MV-4-11 (cell line): ENCODE measurements at regions not wholly inside any gene's neighbourhood (a gene's known extent, or its start where the extent isn't known, plus 50 kb on each side); places are given as distances from the start of the nearest gene placed in this dataset.

Experiments used
- DNase-seq: peaks from one replicate; lab custom pipeline; 2025; lab: John Stamatoyannopoulos, UW

- DNase-seq, result no peak
These were observed 404.1 kb downstream of the SHANK2 start for GRCh38 chr11:70848243-70848750.

DNA sequence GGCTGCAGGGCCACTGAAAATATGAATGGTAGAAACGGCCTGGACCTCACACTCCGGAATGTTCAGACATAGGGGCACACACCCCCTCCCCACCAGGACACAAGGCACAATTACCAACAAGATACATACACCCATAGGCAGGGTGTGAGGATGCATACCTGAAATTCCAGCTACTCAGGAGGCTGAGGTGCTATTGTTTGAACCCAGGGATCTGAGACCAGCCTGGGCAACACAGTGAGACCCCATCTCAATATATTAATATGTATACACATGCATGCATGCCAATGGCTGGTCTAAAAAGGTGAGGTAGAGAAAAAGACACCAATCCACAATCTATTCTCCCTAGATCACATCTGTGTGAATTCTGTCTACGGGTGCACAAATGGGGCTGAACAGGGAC lies 403.3 kb downstream of the SHANK2 start:
- no peak for DNase-seq

DNA sequence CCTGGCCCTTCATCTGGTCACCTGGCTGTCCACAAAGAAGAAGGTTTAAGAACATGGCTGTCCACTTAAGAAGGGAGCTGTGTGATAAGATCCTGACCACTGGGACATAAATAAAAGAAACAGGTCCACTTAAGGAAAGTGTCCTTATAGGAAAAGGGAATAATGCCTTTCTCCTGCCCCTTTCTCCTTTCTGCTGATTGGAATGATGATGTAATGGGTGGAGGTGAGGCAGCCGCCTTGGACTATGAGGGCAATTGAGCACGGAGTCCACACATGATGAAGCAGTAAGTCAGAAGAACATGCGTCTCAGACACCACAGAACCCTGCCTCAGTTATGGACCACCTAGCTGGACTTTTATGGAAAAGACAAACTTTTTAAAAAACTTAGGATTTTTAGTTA lies 401.1 kb downstream of the SHANK2 start:
- DNase-seq, result no peak

GRCh38 chr11:70851907-70852306 lies 400.5 kb downstream of the SHANK2 start:
- no peak for DNase-seq

GRCh38 chr11:70853068-70853769 lies 399.2 kb downstream of the SHANK2 start:
- no peak for DNase-seq

GRCh38 chr11:70853770-70854108 lies 398.6 kb downstream of the SHANK2 start:
- DNase-seq, result no peak

GRCh38 chr11:70854201-70854600 lies 398.2 kb downstream of the SHANK2 start:
- no peak for DNase-seq

DNA sequence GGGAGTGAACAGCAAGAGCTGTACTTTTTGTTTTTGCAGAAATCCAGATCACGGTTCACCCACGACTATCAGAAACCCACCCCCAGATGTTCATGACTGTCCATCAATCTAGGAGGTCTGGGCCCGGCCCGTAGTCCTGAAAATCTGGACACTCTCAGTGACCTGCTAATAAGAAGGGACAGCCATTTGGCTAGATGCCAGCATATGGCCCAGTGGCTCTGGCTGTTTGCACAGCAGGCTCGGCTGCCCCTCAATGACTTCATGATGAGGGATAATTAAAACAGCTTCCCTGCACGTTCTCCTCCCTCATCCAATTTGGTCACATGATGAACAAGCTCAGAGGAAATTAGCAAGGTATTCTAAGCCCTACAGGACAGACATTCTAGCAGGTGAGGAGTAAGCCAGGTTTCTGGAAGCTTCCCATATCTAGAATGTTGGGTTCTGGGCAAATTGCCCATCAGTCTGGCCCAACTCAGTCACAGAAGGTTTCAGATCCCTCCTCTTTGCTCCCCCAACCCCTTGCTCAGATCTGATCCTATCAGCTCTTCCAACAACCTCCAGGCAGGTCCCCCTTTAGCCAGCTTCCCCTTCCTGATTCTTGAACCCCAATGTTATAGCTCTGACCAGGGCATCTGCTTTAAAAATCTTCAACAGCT lies 397.3 kb downstream of the SHANK2 start:
- no peak for DNase-seq

DNA sequence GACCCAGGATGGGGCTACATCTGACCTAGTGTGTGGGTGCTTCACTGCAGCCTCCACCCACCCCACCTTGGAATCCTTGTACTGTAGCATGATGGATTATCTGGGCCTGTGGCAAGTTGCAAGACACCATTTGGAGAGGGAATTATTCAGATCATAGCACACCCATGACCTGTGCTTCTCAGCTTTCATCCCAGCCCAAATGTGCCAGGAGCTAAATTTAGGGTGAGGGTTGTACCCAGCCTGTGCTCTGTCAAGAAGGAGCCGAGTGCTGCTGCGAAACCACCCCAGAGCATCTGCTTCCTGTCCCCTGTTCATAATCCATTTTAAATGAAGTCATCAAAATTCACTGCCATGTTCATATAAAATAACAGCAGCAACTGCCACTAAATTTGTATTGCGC lies 394.5 kb downstream of the SHANK2 start:
- DNase-seq, result no peak

- DNase-seq, result no peak
These were observed 393.2 kb downstream of the SHANK2 start for GRCh38 chr11:70859180-70859579.

DNA sequence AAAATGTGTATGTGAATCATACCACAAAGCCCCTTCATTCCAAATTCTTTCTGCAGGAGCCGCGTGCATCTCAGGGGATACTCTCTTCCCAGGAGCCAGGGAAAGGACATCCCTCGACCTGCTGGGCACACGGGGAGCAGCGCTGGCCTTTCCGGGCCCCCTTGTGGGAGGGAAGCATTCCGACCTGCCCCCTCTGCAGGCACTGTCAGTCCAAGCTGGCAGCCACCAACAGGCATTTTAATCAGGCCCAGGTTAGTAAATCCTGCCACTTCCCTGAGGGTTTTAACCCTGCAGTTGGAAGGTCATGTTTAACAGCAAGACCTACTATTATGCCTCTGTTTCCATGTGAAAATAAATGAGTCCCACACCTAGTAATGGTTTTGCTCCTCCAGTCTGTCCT lies 391.5 kb downstream of the SHANK2 start:
- no peak for DNase-seq

- DNase-seq, result no peak
These were observed 390.8 kb downstream of the SHANK2 start for GRCh38 chr11:70861559-70861958.

- no peak for DNase-seq
These were observed 390.3 kb downstream of the SHANK2 start for GRCh38 chr11:70862093-70862492.

GRCh38 chr11:70863186-70863585 lies 389.2 kb downstream of the SHANK2 start:
- DNase-seq, result no peak

DNA sequence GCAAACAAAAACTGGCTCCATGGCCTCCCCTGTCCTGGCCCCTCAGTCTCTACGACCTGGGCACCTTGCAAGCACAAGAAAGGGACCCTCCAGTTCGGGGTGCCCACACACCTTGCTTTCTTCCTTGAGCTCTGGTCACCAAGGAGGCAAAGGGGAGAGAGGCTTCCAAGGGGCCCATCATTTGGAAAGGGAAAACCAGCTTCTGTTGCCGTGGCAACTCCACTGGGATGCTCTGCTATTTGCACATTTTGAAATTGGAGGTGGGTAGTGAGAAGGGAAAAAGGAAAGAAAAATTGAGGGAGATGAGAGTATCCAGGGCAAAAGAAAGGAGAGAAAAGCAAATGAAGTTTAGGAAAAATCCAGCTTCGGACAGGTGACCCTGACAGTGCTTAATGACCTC lies 388.4 kb downstream of the SHANK2 start:
- no peak for DNase-seq

DNA sequence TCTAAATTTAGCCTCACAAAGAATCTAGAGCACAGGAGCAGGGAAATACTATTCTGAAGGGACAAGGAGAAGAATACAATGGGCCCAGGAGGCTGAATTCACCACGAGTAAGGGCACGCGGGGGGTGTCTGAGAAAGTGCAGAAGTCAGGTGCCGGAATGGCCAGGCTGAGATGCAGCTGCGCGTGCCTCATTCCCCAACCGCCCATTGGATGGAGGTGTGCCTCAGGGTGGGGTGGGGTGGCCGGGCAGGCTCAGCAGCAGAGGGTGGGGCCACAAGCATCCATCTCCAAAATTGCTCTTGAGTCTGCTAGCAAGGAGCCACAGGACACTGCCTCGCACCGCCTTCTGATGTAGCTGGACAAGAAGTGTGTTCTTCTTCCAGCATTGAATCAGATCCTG lies 387.0 kb downstream of the SHANK2 start:
- DNase-seq, result no peak

GRCh38 chr11:70866834-70867233 lies 385.5 kb downstream of the SHANK2 start:
- DNase-seq, result no peak

- no peak for DNase-seq
These were observed 384.9 kb downstream of the SHANK2 start for GRCh38 chr11:70867281-70868047.

- DNase-seq, result no peak
These were observed 384.0 kb downstream of the SHANK2 start for GRCh38 chr11:70868341-70868885.

DNA sequence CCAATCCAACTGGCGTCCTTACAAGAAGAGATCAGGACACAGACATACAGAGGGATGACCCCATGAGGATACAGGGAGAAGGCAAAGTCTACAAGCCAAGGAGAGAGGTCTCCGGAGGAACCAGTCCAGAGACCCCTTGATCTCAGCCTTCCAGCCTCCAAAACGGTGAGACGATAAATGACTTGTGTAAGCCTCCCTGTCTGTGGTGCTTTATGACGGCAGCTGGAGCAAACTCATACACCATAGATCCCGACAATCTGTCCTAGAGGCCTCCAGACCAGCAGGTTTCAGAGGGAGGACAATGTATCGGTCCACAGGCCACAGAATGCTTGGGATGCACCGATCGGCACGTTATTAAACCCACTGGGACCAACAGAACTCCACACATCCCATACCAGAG lies 383.3 kb downstream of the SHANK2 start:
- DNase-seq, result no peak

DNA sequence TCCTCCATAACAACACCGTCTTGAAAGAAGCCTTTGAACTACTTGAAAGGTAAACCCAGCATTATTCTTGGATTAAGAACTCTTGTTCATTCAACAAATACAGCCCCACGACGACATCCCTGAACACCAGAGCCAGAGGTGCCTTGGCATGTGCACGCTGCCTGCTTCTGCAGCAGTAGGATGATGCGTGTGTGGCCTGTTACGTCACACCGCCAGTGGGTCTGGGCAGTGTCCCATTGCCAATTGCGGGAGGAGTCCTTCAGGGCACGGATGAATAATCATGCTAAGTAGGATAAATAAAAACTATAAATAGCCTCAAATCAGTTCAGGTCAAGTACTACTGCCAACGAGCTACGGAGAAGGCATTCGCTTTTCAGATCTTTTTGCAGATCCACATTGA lies 380.5 kb downstream of the SHANK2 start:
- DNase-seq, result no peak

DNA sequence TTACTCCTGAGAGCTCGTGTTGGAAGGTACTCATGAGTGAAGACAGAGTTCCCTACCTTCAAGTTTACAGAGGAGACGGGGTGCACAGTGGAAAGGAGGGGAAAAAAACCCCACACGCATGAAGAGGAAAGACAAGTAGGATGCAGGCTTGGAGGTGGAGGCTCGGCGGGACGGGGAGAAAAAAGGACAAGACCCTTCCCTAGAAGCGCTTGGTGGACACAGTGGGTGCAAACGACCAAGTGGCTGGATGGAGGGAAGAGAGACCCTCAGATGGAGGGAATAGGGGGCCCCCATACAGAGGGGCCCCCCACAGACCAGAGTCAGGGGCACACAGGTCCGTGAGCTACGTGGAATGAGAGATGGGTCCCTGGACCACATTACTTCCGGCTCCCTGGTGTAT lies 380.1 kb downstream of the SHANK2 start:
- no peak for DNase-seq
